ENCODE measurements at regions not wholly inside any gene's neighbourhood (a gene's known extent, or its start where the extent isn't known, plus 50 kb on each side); places are given as distances from the start of the nearest gene placed in this dataset.

DNA sequence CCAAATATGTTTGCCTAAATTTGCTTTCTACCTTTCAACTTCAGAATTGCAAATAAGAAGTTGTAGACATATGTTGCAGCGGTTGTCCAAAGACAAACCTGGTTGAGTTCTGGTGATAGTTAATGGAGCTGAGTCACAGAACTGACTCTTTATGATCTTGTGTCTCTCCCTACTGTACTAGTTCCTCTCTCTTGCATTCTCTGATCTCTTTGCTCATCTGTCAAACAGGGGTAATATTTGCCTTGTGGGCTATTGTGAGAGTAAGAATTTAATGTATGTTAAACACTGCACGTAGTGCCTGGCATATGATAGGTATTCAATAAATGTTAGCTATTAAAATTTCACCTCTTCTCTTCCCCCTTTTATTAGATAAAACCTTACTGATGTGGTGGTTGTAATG lies 283.5 kb upstream of the RGS6 start:
- Mint-ChIP-seq H3K27ac (no peak overlapping the region), H3K9me3 (peaks cover 18% of the 10 kb centered on the region), H3K4me1 (ENCODE audit: unreplicated experiment) (peaks cover 21% of the 10 kb centered on the region), H3K4me3 (no peak overlapping the region), H3K27me3 (no peaks in the 10 kb centered on the region), H3K36me3 (peaks cover 30% of the 10 kb centered on the region)
- DNase-seq (ENCODE audit: extremely low spot score, unreplicated experiment) = no peak
- TF ChIP-seq, protein P1, sequence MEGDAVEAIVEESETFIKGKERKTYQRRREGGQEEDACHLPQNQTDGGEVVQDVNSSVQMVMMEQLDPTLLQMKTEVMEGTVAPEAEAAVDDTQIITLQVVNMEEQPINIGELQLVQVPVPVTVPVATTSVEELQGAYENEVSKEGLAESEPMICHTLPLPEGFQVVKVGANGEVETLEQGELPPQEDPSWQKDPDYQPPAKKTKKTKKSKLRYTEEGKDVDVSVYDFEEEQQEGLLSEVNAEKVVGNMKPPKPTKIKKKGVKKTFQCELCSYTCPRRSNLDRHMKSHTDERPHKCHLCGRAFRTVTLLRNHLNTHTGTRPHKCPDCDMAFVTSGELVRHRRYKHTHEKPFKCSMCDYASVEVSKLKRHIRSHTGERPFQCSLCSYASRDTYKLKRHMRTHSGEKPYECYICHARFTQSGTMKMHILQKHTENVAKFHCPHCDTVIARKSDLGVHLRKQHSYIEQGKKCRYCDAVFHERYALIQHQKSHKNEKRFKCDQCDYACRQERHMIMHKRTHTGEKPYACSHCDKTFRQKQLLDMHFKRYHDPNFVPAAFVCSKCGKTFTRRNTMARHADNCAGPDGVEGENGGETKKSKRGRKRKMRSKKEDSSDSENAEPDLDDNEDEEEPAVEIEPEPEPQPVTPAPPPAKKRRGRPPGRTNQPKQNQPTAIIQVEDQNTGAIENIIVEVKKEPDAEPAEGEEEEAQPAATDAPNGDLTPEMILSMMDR (conservative IDR thresholded peaks at IDR 0.05) = no peak

GRCh38 chr14:71650187-71650755 lies 282.0 kb upstream of the RGS6 start:
- Mint-ChIP-seq H3K27me3 (no peaks in the 10 kb centered on the region), H3K36me3 (peaks cover 27% of the 10 kb centered on the region), H3K9me3 (peaks cover 18% of the 10 kb centered on the region), H3K27ac (no peak overlapping the region), H3K4me3 (no peak overlapping the region), H3K4me1 (ENCODE audit: unreplicated experiment) (peaks cover 21% of the 10 kb centered on the region)
- no peak for DNase-seq (ENCODE audit: extremely low spot score, unreplicated experiment)
- TF ChIP-seq, protein P1 (conservative IDR thresholded peaks at IDR 0.05) = no peak

- Mint-ChIP-seq H3K9me3 (peaks cover 18% of the 10 kb centered on the region), H3K4me3 (no peak overlapping the region), H3K27me3 (no peaks in the 10 kb centered on the region), H3K4me1 (ENCODE audit: unreplicated experiment) (peaks cover 25% of the 10 kb centered on the region), H3K27ac (no peak overlapping the region), H3K36me3 (peaks cover 27% of the 10 kb centered on the region)
- TF ChIP-seq, protein P1 (conservative IDR thresholded peaks at IDR 0.05) = no peak
- no peak for DNase-seq (ENCODE audit: extremely low spot score, unreplicated experiment)
Observed at GRCh38 chr14:71651228-71651627, 281.0 kb upstream of the RGS6 start.

DNA sequence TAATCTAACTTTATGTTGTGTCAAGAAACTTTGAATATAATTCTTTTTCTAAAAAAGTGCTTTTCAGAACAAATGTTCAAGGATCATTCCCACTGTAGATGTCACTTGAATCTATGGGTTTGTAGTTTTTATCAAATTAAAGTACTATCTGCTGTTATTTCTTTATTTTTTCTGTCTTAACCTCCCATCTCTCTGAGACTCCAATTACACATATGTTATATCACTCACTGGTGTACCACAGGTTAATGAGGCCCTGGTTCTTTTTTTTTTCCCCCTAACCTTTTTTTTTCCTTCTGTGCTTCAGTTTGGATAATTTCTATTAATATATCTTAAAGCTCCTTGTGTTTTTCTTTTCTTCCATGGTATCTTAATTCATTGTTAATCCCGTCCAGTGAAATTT lies 279.9 kb upstream of the RGS6 start:
- no peaks in the 10 kb centered on the region for H3K27me3 Mint-ChIP-seq
- H3K27ac Mint-ChIP-seq = no peak overlapping the region
- peaks cover 16% of the 10 kb centered on the region for H3K4me1 Mint-ChIP-seq (ENCODE audit: unreplicated experiment)
- H3K36me3 Mint-ChIP-seq = peaks cover 20% of the 10 kb centered on the region
- peaks cover 13% of the 10 kb centered on the region for H3K9me3 Mint-ChIP-seq
- H3K4me3 Mint-ChIP-seq = no peak overlapping the region
- DNase-seq (ENCODE audit: extremely low spot score, unreplicated experiment) = no peak
- TF ChIP-seq, protein P1 (conservative IDR thresholded peaks at IDR 0.05) = no peak

DNA sequence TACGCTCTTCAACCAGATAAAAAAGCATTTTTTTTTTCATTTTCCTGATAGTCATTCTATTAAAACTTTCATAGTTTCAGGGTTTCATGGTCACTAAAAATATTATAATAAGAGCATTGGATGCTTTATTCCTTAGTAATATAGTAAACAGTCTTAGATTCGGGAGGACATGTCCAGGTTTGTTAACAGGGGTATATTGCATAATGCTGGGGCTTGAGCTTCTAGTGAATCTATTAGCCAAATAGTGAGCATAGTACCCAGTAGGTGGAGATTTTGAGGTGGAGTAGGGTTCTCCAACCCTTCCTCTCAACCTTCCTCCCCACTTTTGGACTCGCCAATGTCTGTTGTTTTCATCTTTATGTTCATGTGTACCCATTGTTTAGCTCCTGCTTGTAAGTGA lies 277.4 kb upstream of the RGS6 start:
- H3K4me3 Mint-ChIP-seq = no peak overlapping the region

More for the DNA sequence above, 277.4 kb upstream of the RGS6 start:
- TF ChIP-seq, protein P1 (conservative IDR thresholded peaks at IDR 0.05) = no peak
- Mint-ChIP-seq H3K9me3 (peaks cover 13% of the 10 kb centered on the region), H3K36me3 (peaks cover 20% of the 10 kb centered on the region), H3K4me1 (ENCODE audit: unreplicated experiment) (peaks cover 24% of the 10 kb centered on the region), H3K27me3 (no peaks in the 10 kb centered on the region), H3K27ac (no peak overlapping the region)
- DNase-seq (ENCODE audit: extremely low spot score, unreplicated experiment) = no peak

Data from type B pancreatic cell (in vitro differentiated cells).